ENCODE measurements at regions not wholly inside any gene's neighbourhood (a gene's known extent, or its start where the extent isn't known, plus 50 kb on each side); places are given as distances from the start of the nearest gene placed in this dataset.

DNA sequence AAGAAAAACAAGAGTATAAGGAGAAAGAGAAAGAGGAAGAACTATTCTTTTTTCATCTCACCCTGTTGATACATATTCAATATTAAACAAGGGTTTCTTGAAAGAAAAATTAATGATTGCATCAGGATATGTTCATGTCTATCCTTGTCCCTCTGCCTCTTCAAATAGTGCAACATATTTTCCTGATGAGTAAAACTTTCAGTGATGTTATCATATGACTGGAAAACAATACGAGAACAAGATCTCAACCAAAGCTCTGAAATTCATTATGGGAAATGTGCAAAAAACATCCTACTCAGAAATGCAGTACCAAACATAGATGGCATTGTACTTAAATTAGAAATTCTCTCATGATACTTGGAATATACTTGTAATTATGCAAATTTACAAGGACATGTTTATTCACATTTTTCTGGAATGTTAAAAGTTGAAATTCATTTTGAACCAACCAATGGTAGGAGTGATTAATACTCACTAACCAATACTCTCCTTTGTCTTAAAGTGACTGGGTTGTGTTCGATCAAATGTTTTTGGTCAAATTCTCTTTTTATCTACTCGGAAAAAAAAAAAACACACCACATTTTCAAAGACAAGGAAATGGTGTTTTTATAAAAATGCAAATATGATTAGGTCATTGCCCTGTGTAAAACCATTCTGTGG is 148.9 kb upstream of the GULP1 start:
- TF ChIP-seq, protein P1, sequence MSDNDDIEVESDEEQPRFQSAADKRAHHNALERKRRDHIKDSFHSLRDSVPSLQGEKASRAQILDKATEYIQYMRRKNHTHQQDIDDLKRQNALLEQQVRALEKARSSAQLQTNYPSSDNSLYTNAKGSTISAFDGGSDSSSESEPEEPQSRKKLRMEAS (IDR thresholded peaks at IDR 0.05; ENCODE audit: low read depth, low read length): no peak
- TF ChIP-seq, protein P2, sequence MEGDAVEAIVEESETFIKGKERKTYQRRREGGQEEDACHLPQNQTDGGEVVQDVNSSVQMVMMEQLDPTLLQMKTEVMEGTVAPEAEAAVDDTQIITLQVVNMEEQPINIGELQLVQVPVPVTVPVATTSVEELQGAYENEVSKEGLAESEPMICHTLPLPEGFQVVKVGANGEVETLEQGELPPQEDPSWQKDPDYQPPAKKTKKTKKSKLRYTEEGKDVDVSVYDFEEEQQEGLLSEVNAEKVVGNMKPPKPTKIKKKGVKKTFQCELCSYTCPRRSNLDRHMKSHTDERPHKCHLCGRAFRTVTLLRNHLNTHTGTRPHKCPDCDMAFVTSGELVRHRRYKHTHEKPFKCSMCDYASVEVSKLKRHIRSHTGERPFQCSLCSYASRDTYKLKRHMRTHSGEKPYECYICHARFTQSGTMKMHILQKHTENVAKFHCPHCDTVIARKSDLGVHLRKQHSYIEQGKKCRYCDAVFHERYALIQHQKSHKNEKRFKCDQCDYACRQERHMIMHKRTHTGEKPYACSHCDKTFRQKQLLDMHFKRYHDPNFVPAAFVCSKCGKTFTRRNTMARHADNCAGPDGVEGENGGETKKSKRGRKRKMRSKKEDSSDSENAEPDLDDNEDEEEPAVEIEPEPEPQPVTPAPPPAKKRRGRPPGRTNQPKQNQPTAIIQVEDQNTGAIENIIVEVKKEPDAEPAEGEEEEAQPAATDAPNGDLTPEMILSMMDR (IDR thresholded peaks at IDR 0.05; ENCODE audit: low read depth, low read length): no peak
- no peak for TF ChIP-seq MYC (IDR thresholded peaks at IDR 0.05; ENCODE audit: low read depth, low read length)
- no peak for TF ChIP-seq POLR2A (IDR thresholded peaks at IDR 0.05; ENCODE audit: extremely low read depth, insufficient read length)
- no peak overlapping the region for H3K4me3 ChIP-seq (ENCODE audit: low read depth, low read length)
- DNase-seq (ENCODE audit: low read depth): no peak

GRCh38 chr2:188145885-188146284 is 145.8 kb upstream of the GULP1 start:
- no peak for TF ChIP-seq POLR2A (IDR thresholded peaks at IDR 0.05; ENCODE audit: extremely low read depth, insufficient read length)
- TF ChIP-seq, protein P1 (IDR thresholded peaks at IDR 0.05; ENCODE audit: low read depth, low read length): no peak
- no peak for TF ChIP-seq MYC (IDR thresholded peaks at IDR 0.05; ENCODE audit: low read depth, low read length)
- TF ChIP-seq, protein P2 (IDR thresholded peaks at IDR 0.05; ENCODE audit: low read depth, low read length): no peak
- DNase-seq (ENCODE audit: low read depth): no peak
- no peak overlapping the region for H3K4me3 ChIP-seq (ENCODE audit: low read depth, low read length)

- no peak overlapping the region for H3K4me3 ChIP-seq (ENCODE audit: low read depth, low read length)
- no peak for DNase-seq (ENCODE audit: low read depth)
- TF ChIP-seq MYC (IDR thresholded peaks at IDR 0.05; ENCODE audit: low read depth, low read length) (no peak), POLR2A (IDR thresholded peaks at IDR 0.05; ENCODE audit: extremely low read depth, insufficient read length) (no peak)
- TF ChIP-seq, protein P1 (IDR thresholded peaks at IDR 0.05; ENCODE audit: low read depth, low read length): no peak
- TF ChIP-seq, protein P2 (IDR thresholded peaks at IDR 0.05; ENCODE audit: low read depth, low read length): no peak
Measured at GRCh38 chr2:188146888-188147287, 144.8 kb upstream of the GULP1 start.

- no peak for DNase-seq (ENCODE audit: low read depth)
- TF ChIP-seq, protein P1 (IDR thresholded peaks at IDR 0.05; ENCODE audit: low read depth, low read length): no peak
- TF ChIP-seq, protein P2 (IDR thresholded peaks at IDR 0.05; ENCODE audit: low read depth, low read length): no peak
- TF ChIP-seq POLR2A (IDR thresholded peaks at IDR 0.05; ENCODE audit: extremely low read depth, insufficient read length) (no peak), MYC (IDR thresholded peaks at IDR 0.05; ENCODE audit: low read depth, low read length) (no peak)
- no peak overlapping the region for H3K4me3 ChIP-seq (ENCODE audit: low read depth, low read length)
Measured at GRCh38 chr2:188151670-188152069, 140.0 kb upstream of the GULP1 start.

DNA sequence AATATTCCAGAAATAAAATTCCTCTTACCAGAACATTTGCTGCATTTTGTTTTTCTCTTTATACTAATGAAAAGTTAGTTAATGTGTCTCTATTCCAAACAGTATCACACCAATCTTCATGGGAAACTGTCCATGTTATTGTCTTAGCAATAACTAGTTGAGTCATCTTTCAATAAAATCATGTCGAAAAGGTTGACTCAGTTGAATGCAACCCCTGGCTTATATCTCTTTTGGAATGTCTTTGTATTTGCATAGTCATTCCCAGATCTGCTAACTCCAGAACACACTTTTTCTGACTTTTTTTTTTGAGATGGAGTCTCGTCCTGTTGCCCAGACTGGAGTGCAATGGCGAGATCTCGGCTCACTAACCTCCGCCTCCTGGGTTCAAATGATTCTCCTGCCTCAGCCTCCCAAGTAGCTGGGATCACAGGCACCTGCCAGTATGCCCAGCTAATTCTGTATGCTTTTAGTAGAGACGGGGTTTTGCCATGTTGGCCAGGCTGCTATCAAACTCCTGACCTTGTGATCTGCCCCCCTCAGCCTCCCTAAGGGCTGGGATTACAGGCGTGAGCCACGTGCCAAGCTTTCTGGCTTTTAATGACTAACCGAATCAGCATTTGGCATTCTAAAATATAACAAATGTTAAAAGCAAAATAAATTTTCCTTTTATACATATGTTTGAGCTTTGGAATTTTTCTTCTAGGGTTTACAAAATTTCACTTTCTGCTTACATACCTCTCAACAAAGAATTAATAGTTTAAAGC is 133.2 kb upstream of the GULP1 start:
- no peak for DNase-seq (ENCODE audit: low read depth)
- TF ChIP-seq, protein P2 (IDR thresholded peaks at IDR 0.05; ENCODE audit: low read depth, low read length): no peak
- no peak for TF ChIP-seq MYC (IDR thresholded peaks at IDR 0.05; ENCODE audit: low read depth, low read length)
- TF ChIP-seq POLR2A (IDR thresholded peaks at IDR 0.05; ENCODE audit: extremely low read depth, insufficient read length): no peak
- TF ChIP-seq, protein P1 (IDR thresholded peaks at IDR 0.05; ENCODE audit: low read depth, low read length): no peak
- H3K4me3 ChIP-seq (ENCODE audit: low read depth, low read length): no peak overlapping the region

Measured in NB4 (cell line).